GM19239 (cell line): ENCODE measurements at regions not wholly inside any gene's neighbourhood (a gene's known extent, or its start where the extent isn't known, plus 50 kb on each side); places are given as distances from the start of the nearest gene placed in this dataset.

Source experiments
- DNase-seq: peaks from one replicate; pipeline ENCODE4 v3.0.0; 2011; ENCODE audit warnings: low spot score; ENCODE audit not compliant: insufficient read length
- FAIRE-seq: peaks from 2 replicates; lab custom pipeline; 2011; peaks lifted over from hg19 to GRCh38; lab: Jason Lieb, UNC

GRCh38 chr3:189040656-189041335 is 131.0 kb upstream of the TPRG1 start:
- FAIRE-seq (no peak), DNase-seq (no peak)

DNA sequence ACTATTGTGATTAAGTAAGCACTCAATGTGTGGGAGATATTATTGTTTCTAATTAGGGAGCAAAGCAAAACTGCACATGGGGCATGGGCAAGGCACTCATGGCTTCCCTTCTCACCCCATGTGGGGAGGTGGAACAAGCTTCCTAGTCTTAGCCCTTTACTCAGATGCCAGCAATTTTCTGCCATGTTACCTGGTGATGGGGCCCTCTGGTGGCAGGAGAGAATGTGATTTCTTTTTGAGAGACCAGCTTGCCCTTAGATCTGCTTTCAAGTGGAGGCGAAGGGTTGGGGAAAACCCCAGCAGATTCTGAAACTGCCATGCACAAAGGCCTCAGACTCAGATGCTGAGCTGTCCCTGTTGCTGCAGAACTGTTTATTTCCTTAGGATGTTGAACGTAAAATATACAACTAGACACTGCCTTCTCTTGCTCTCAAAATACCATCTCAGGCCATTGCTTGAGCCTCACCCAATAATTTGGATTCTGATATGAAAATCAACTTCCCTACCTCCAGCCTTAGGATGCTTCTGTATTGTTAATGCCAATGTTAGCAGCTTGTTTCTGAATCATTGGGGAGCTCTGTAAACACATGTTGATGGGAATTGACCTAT is 130.2 kb upstream of the TPRG1 start:
- DNase-seq (peak; percentile 35), FAIRE-seq (peak; percentile 80)

- FAIRE-seq = no peak
- no peak for DNase-seq
These were observed 128.9 kb upstream of the TPRG1 start for GRCh38 chr3:189042832-189043231.

- FAIRE-seq (no peak), DNase-seq (no peak)
These were observed 122.1 kb upstream of the TPRG1 start for GRCh38 chr3:189049458-189050236.

GRCh38 chr3:189053322-189053721 is 118.4 kb upstream of the TPRG1 start:
- no peak for FAIRE-seq
- DNase-seq = no peak

GRCh38 chr3:189056646-189057335 is 115.0 kb upstream of the TPRG1 start:
- FAIRE-seq (no peak), DNase-seq (no peak)

- DNase-seq = no peak
- FAIRE-seq = no peak
These were observed 114.4 kb upstream of the TPRG1 start for GRCh38 chr3:189057369-189057768.

DNA sequence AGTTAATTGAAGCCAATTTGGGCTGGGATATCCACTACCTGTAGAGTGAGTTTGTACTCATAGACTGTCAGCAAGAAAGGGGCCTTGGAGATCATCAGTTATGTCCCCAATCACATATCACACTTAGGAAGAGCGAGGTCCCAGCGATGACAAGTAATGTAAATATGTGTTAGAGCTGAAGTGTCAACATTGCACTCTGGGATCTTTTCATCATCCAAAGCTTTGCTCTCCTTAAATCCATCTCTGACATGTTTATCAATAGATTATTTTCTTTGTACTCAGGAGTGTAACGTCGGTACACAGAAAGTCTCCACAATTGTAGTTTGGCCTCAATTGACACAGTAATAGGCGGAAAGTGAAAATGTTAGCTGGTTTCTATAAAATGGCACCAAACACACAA is 113.7 kb upstream of the TPRG1 start:
- no peak for FAIRE-seq
- no peak for DNase-seq

DNA sequence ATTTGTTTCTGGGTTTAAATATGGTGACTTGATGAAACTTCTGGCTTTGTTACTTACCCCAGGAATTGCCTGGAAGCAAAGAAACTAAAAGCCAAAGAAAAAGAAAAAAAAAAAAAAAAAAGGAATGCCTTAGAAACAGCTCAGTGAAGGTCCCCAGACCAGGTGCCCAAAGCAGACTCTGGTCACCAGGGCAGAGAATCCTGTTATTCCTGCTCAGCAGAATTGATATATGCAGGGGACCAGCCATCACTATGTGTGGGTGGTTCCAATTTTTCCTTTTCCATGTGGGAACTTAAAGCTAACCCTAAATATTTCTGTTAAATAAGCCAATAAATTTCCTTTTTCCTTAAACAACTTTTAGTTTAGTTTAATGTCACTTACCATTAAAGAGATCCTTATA is 100.8 kb upstream of the TPRG1 start:
- FAIRE-seq (no peak), DNase-seq (no peak)

DNA sequence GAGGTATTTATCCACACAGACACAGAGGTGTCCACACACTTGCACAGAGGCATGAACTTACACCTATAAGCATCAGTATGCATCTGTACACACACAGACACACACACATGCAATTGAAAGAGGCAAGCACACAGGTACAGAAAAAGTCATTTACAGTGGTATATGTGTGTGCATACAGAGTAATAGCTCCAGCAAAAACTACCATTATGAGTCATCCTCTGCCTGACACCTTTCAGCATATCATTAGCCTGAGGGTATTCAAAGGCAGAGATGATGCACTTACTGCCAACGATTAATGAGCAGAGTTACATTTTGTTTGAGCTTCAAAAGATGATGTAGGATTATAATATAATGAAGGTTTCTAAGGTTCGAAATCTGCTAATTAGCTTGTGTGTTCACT is 100.3 kb upstream of the TPRG1 start:
- no peak for FAIRE-seq

GRCh38 chr3:189076449-189076848 is 95.3 kb upstream of the TPRG1 start:
- no peak for DNase-seq
- FAIRE-seq = no peak

More for the DNA sequence above, 100.3 kb upstream of the TPRG1 start:
- DNase-seq = no peak

DNA sequence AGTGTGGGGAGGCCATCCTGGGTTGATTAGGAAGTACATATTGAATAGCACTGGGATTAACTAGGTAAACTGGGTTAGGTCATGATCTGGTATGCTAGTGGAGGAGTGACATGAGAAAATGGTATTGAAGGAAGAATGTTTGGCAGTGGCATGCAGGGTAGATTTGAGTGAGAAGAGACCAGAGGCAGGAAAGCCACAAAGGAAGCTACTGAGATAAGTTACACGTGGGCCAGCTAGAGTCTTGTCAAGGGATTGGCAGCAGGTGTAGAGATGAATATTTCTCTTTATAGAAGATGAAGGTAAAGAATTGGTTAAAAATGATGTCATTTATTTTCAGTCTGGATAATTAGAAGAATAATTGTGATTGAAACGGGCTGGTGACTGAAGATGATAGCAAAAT is 91.0 kb upstream of the TPRG1 start:
- no peak for DNase-seq
- no peak for FAIRE-seq

DNA sequence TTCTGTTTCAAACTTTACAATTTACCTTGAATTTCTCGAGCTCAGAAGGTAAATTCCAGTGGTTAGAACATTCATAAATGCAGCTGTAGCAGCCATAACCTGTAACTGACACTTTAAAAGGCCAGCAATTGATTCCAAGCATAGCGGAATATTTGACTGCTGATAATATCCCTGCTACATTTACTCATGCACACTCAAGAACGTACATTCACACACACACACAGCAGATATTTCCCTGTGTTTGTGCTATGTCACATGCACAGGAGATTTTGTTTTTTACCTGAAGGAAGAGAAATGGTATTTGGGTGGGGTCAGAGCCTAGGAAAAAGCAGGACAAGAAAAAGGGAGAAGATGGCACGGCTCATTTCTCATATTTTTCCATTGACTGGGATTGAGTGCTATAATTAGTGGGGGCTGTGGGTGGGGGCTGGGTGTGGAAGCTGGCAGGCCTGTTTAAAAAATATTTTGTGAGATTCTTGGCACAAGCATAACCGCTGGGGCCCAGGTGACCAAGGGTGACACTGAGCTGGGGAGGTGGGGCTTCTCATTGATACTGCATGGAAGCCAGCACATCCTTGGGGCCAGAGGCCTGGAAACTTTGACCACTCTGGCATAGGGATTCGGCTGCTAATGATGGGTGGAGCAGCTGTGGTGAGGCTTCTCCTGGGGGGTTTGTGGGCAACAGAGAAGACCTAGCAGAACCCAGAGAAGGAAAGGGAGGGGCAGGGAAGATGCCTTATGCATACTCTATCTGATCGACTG is 88.9 kb upstream of the TPRG1 start:
- DNase-seq (no peak), FAIRE-seq (no peak)

DNA sequence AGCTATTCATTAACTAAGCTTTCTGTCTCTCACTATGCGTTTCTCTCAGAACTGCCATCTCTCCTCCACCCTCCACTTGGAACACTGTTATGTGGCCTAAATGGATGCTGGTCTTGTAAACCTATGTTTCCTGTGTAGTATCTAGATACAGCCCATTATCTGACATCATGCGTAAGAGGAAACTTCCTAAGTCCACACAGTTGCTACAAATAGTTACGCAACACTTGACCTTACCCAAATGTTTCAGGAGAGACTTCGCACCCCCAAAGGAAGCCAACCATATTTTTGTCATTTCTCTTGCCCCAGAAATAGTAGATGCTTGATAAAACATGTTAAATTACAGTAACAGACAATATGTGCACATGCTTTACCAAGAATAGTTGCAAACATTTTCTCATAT is 87.2 kb upstream of the TPRG1 start:
- DNase-seq (no peak), FAIRE-seq (no peak)

DNA sequence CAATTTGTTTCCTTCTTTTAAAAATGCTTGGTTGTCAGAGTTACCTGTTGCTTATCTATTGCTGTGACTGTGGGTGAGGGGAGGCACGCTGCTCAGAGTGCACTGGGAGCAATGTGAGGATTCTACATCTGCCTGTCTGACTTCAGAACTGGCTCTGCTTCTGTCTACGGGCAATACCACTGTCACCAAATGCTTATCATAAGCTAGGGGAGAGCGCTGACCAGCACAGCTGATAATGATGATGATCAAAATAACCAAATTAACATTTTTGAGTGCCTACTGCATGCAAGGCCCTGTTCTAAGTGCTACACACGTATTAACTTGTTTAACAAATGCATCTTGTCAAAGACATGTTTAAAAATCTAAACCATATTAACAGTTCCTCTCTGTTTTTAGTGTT is 79.2 kb upstream of the TPRG1 start:
- FAIRE-seq (no peak), DNase-seq (no peak)

DNA sequence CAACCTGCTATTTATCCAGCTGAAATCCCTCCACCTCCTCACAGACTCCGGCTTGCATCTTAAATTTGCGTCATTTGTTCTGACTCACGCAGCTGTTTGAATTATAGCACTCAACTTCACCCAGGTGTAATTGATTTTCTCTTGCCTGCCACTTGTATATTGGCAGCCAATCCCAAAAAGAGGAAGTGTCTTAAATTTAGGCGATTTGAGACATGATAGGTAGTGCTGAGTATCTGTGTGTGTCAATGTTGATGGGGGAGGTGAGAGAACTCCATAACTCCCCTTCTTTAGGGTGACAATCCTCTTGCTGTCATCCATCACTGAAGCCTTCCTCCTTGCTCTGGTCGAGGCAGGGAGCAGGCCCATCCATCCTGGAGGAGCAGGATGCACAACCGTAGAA is 77.2 kb upstream of the TPRG1 start:
- DNase-seq (no peak), FAIRE-seq (no peak)

GRCh38 chr3:189096092-189096491 is 75.7 kb upstream of the TPRG1 start:
- FAIRE-seq (no peak), DNase-seq (no peak)

DNA sequence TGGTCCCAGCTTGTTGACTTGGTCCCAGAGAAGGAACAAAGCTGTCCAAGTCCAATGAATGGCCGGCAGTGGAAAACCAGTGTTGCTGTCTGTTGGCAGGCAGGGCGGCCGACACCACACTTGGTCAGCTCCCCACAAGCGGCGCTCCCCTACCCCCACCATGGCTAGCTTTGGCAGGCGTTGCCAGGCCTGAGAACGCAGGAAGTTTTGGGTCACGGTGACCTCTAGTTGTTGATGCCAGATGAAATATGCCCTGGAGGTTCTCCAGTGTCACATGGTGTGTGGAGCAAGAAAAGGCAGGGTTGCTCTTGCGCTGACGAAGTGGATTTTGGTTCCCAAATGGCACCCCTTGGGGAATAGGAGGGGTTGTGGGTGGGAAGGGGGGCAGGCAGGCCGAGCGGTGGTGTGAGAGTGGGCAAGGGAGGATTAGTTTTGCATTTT is 72.7 kb upstream of the TPRG1 start:
- no peak for DNase-seq
- FAIRE-seq = no peak

DNA sequence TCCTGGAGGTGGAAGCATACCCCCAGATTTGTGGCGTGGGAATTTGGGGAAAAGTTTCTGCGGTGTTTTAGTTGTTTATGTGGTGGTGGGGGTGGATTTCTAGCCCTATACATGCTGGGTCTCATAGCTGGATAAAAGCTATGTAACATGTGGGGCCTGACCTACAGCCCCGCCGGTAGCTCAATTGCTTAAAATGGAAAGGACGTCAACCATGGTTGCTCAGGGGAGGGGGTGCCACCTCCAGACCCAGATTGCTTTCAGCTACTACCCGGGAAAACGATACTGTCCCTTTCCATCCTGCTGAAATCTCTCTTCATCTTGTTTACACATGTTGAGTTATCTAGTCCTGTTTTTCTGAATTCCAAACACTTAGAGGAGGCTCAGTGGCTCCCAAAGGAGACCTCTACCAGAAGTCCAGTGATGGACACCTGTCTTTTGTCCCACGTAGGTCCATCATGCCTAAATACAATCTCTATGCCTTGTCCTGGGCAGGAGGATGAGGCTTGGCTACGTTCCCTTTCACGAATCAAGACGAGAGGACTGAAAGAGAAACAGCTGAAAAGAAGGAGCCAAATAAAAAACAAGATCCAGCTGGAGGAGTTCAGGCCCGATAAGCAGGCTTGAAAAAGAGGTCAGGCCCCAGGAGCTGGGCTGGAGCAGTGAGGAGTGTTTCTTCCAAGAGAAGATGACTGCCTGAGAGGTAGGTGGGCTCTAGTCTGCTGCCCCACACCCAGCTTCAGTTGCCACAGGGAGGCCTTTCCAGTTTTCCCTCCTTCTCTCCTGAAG is 72.1 kb upstream of the TPRG1 start:
- no peak for DNase-seq
- FAIRE-seq = no peak
